ENCODE measurements at regions not wholly inside any gene's neighbourhood (a gene's known extent, or its start where the extent isn't known, plus 50 kb on each side); places are given as distances from the start of the nearest gene placed in this dataset.

DNA sequence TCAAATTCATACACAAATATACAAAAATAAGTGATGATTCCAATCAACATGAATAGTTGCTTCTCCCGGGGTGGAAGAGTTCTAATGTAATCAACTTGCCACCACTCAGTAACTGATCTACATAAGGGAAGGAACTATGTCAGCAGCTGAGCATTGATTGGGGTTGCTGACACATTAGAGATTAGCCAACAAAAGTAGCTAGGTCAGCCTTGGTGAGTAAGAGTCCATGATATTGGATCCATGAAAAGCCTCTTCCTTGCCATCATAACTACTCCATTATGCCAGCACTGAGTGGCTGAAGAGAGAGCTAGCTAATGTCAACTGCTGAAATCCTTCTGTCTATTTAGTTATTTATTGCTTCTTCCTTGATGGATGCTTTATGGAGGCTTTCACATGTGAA, 309.8 kb downstream of the NFIB start:
- TF ChIP-seq ISL1 (CRISPR knock-in tag; IDR thresholded peaks at IDR 0.05) (no peak), ZFP3 (CRISPR knock-in tag; IDR thresholded peaks at IDR 0.05) (no peak), TOX (CRISPR knock-in tag; IDR thresholded peaks at IDR 0.05; ENCODE audit: borderline replicate concordance) (no peak), ARNTL (CRISPR knock-in tag; IDR thresholded peaks at IDR 0.05; ENCODE audit: borderline replicate concordance, low read depth) (no peak), SNAI2 (CRISPR knock-in tag; IDR thresholded peaks at IDR 0.05) (no peak), TCF4 (CRISPR knock-in tag; IDR thresholded peaks at IDR 0.05; ENCODE audit: borderline replicate concordance) (no peak), CREB5 (CRISPR knock-in tag; IDR thresholded peaks at IDR 0.05; ENCODE audit: low read depth) (no peak), ESRRG (CRISPR knock-in tag; IDR thresholded peaks at IDR 0.05) (no peak)
- ATAC-seq = no peak

DNA sequence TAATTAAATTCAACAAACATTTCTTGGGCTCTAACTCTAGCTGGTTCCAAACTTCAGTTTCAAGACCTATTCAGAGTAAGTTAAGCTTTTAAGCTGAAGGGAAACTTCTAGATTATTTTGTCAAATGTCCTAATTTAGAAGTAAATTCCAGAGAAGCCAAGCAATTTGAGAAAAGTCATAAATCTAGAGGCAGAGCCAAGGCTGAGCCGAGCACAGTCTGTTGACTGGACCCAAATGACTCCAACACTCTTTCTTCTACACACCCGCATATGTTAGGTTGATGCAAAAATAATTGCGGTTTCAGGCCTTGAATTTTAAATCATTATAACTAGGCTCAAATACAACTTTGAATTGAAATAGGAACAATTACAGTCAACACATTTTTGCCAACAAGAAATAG, 319.7 kb downstream of the NFIB start:
- ATAC-seq = no peak
- TF ChIP-seq TCF4 (CRISPR knock-in tag; IDR thresholded peaks at IDR 0.05; ENCODE audit: borderline replicate concordance) = no peak
- TF ChIP-seq ARNTL (CRISPR knock-in tag; IDR thresholded peaks at IDR 0.05; ENCODE audit: borderline replicate concordance, low read depth) = no peak
- no peak for TF ChIP-seq CSRNP3 (CRISPR knock-in tag; IDR thresholded peaks at IDR 0.05)
- TF ChIP-seq PATZ1 (CRISPR knock-in tag; IDR thresholded peaks at IDR 0.05; ENCODE audit: borderline replicate concordance) = no peak
- TF ChIP-seq GLIS3 (CRISPR knock-in tag; IDR thresholded peaks at IDR 0.05) = no peak
- no peak for TF ChIP-seq ZNF565 (CRISPR knock-in tag; conservative IDR thresholded peaks at IDR 0.05; ENCODE audit: low read depth)
- TF ChIP-seq BACH2 (CRISPR knock-in tag; IDR thresholded peaks at IDR 0.05; ENCODE audit: borderline replicate concordance) = no peak
- TF ChIP-seq TOX (CRISPR knock-in tag; IDR thresholded peaks at IDR 0.05; ENCODE audit: borderline replicate concordance) = no peak
- TF ChIP-seq ZFP3 (CRISPR knock-in tag; IDR thresholded peaks at IDR 0.05) = no peak
- TF ChIP-seq ESRRG (CRISPR knock-in tag; IDR thresholded peaks at IDR 0.05) = no peak
- no peak for TF ChIP-seq CREB5 (CRISPR knock-in tag; IDR thresholded peaks at IDR 0.05; ENCODE audit: low read depth)

GRCh38 chr9:13993632-13994185, 320.2 kb downstream of the NFIB start:
- TF ChIP-seq GLIS3 (CRISPR knock-in tag; IDR thresholded peaks at IDR 0.05) (no peak), ZNF8 (CRISPR knock-in tag; IDR thresholded peaks at IDR 0.05) (no peak), CREB5 (CRISPR knock-in tag; IDR thresholded peaks at IDR 0.05; ENCODE audit: low read depth) (no peak), ARNTL (CRISPR knock-in tag; IDR thresholded peaks at IDR 0.05; ENCODE audit: borderline replicate concordance, low read depth) (no peak), ISL1 (CRISPR knock-in tag; IDR thresholded peaks at IDR 0.05) (no peak), CSRNP3 (CRISPR knock-in tag; IDR thresholded peaks at IDR 0.05) (no peak), ZFP30 (CRISPR knock-in tag; IDR thresholded peaks at IDR 0.05) (no peak), ZNF70 (CRISPR knock-in tag; IDR thresholded peaks at IDR 0.05) (no peak), ZFP3 (CRISPR knock-in tag; IDR thresholded peaks at IDR 0.05) (no peak), PPARA (CRISPR knock-in tag; IDR thresholded peaks at IDR 0.05; ENCODE audit: borderline replicate concordance) (no peak), ZNF565 (CRISPR knock-in tag; conservative IDR thresholded peaks at IDR 0.05; ENCODE audit: low read depth) (no peak)
- TF ChIP-seq, protein P1, sequence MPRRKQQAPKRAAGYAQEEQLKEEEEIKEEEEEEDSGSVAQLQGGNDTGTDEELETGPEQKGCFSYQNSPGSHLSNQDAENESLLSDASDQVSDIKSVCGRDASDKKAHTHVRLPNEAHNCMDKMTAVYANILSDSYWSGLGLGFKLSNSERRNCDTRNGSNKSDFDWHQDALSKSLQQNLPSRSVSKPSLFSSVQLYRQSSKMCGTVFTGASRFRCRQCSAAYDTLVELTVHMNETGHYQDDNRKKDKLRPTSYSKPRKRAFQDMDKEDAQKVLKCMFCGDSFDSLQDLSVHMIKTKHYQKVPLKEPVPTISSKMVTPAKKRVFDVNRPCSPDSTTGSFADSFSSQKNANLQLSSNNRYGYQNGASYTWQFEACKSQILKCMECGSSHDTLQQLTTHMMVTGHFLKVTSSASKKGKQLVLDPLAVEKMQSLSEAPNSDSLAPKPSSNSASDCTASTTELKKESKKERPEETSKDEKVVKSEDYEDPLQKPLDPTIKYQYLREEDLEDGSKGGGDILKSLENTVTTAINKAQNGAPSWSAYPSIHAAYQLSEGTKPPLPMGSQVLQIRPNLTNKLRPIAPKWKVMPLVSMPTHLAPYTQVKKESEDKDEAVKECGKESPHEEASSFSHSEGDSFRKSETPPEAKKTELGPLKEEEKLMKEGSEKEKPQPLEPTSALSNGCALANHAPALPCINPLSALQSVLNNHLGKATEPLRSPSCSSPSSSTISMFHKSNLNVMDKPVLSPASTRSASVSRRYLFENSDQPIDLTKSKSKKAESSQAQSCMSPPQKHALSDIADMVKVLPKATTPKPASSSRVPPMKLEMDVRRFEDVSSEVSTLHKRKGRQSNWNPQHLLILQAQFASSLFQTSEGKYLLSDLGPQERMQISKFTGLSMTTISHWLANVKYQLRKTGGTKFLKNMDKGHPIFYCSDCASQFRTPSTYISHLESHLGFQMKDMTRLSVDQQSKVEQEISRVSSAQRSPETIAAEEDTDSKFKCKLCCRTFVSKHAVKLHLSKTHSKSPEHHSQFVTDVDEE (CRISPR knock-in tag; IDR thresholded peaks at IDR 0.05) = no peak
- no peak for ATAC-seq

Measured in SK-N-SH treated with all-trans-retinoic acid at 6 μM for 48 hours (cell line).